Endothelial cell of umbilical vein (primary cell): ENCODE measurements at regions not wholly inside any gene's neighbourhood (a gene's known extent, or its start where the extent isn't known, plus 50 kb on each side); places are given as distances from the start of the nearest gene placed in this dataset.

ENCODE experiments used
- BruUV-seq: library from RNA; stranded (reverse); fragments of 400-500 nt; replicated peaks from 2 replicates; lab custom pipeline; 2021; lab: Mats Ljungman, UMichigan
- CTCF ChIA-PET: fragments of 300-600, 350-600 bp; sonication (Branson Sonifier 250); formaldehyde crosslinking; loops from one replicate; lab custom pipeline; 2021; ENCODE audit warnings: antibody characterized with exemption, inconsistent platforms; lab: Charles Lee
- POLR2A ChIA-PET: fragments of 300-600, 350-600 bp; sonication (Branson Sonifier 250); formaldehyde crosslinking; loops from one replicate; lab custom pipeline; 2021; ENCODE audit warnings: antibody characterized with exemption, inconsistent platforms; lab: Charles Lee
- DNase-seq: peaks from one replicate; pipeline ENCODE4 v3.0.0-alpha.2; 2011; ENCODE audit warnings: low read depth, low spot score
- FAIRE-seq: peaks from 2 replicates; lab custom pipeline; 2011; peaks lifted over from hg19 to GRCh38; lab: Jason Lieb, UNC
- H2AFZ ChIP-seq: 2 replicates; pipeline ENCODE4 v1.6.0; 2012; ENCODE audit warnings: low read depth, low read length, control low read depth, inconsistent platforms
- H3K27ac ChIP-seq: 2 replicates; pipeline ENCODE4 v1.5.1; 2011; ENCODE audit warnings: low read depth, mild to moderate bottlenecking, control low read depth, low read length, moderate library complexity; ENCODE audit not compliant: insufficient read depth
- H3K27me3 ChIP-seq, 2 experiments: 2 replicates each; pipeline versions ENCODE4 v1.6.0 to v1.6.1; 2011; ENCODE audit warnings: low read length in 2 of 2, mixed read lengths in 1 of 2; ENCODE audit not compliant: control insufficient read depth in 2 of 2, insufficient read depth in 2 of 2
- H3K36me3 ChIP-seq, 2 experiments: 2 replicates in 1 of 2; 3 replicates in 1 of 2; pipeline ENCODE4 v1.5.1; 2011; ENCODE audit warnings: low read length in 2 of 2, mild to moderate bottlenecking in 1 of 2, moderate library complexity in 1 of 2; ENCODE audit not compliant: control insufficient read depth in 2 of 2, insufficient read depth in 2 of 2; ENCODE audit errors: extremely low read depth in 1 of 2
- H3K4me1 ChIP-seq: 3 replicates; pipeline ENCODE4 v1.5.1; 2011; ENCODE audit warnings: mild to moderate bottlenecking, low read length; ENCODE audit not compliant: control insufficient read depth, insufficient read depth; ENCODE audit errors: extremely low read depth
- H3K4me2 ChIP-seq: 2 replicates; pipeline ENCODE4 v1.6.1; 2011; ENCODE audit warnings: low read length, control low read depth, mixed read lengths; ENCODE audit not compliant: insufficient read depth
- H3K4me3 ChIP-seq, 3 experiments: fragments of 200-600 bp in 1 of 3; sonication (generic), shearing (Covaris generic) in 1 of 3; replicated peaks in 1 of 3; 2 replicates each; pipeline ENCODE4 v1.5.1; 2011 to 2016; ENCODE audit warnings: control low read depth in 3 of 3, low read length in 3 of 3, mild to moderate bottlenecking in 2 of 3, inconsistent platforms in 1 of 3, low read depth in 1 of 3, moderate library complexity in 1 of 3; ENCODE audit not compliant: insufficient read depth in 1 of 3
- H3K79me2 ChIP-seq: 2 replicates; pipeline ENCODE4 v1.6.0; 2012; ENCODE audit warnings: low read length, inconsistent platforms; ENCODE audit not compliant: control insufficient read depth, insufficient read depth
- H3K9ac ChIP-seq: replicated peaks from 2 replicates; pipeline ENCODE3; 2011; ENCODE audit warnings: low read length, control low read depth; ENCODE audit not compliant: insufficient read depth; ENCODE audit errors: extremely low read depth
- H3K9me1 ChIP-seq: replicated peaks from 3 replicates; pipeline ENCODE4 v1.6.0; 2011; ENCODE audit warnings: mild to moderate bottlenecking, low read length; ENCODE audit not compliant: control insufficient read depth, insufficient read depth; ENCODE audit errors: extremely low read depth
- H3K9me3 ChIP-seq: replicated peaks from 2 replicates; pipeline ENCODE4 v1.5.1; 2012; ENCODE audit warnings: low read length, inconsistent platforms; ENCODE audit not compliant: control insufficient read depth, insufficient read depth
- H4K20me1 ChIP-seq: replicated peaks from 2 replicates; pipeline ENCODE3; 2011; ENCODE audit warnings: mild to moderate bottlenecking, low read length; ENCODE audit not compliant: control insufficient read depth, insufficient read depth; ENCODE audit errors: extremely low read depth
- EZH2 ChIP-seq: IDR thresholded peaks from 2 replicates; pipeline ENCODE4 v1.6.1; 2012; ENCODE audit warnings: borderline replicate concordance, low read depth, mild to moderate bottlenecking, moderate library complexity, low read length, inconsistent platforms; ENCODE audit not compliant: severe bottlenecking
- FOS ChIP-seq: IDR thresholded peaks from 2 replicates; pipeline ENCODE4 v1.6.1; 2011; ENCODE audit warnings: mild to moderate bottlenecking, low read length, moderate library complexity, borderline replicate concordance; ENCODE audit not compliant: insufficient read depth
- GATA2 ChIP-seq: IDR thresholded peaks from 2 replicates; pipeline ENCODE4 v1.7.0; 2011; ENCODE audit warnings: low read depth, mild to moderate bottlenecking, moderate library complexity, mixed read lengths, low read length; ENCODE audit not compliant: insufficient read length, insufficient read depth
- JUN ChIP-seq: IDR thresholded peaks from 2 replicates; pipeline ENCODE4 v1.6.1; 2011; ENCODE audit warnings: borderline replicate concordance, low read depth; ENCODE audit not compliant: insufficient read length, insufficient read depth
- MYC ChIP-seq: IDR thresholded peaks from one replicate; pipeline ENCODE4 v1.6.1; 2011; ENCODE audit warnings: mild to moderate bottlenecking, low read depth, low read length
- POLR2A ChIP-seq: IDR thresholded peaks from 2 replicates; pipeline ENCODE4 v1.6.1; 2012; ENCODE audit warnings: low read depth, mild to moderate bottlenecking, control low read depth, low read length
- POLR2AphosphoS5 ChIP-seq: IDR thresholded peaks from 2 replicates; pipeline ENCODE4 v1.6.1; 2012; ENCODE audit warnings: low read depth, mild to moderate bottlenecking, control low read depth, low read length, moderate library complexity; ENCODE audit not compliant: insufficient read depth
- dilution Hi-C: fragments of 300-500 bp; cut with MboI; formaldehyde crosslinking; loops from one replicate; pipeline ENCODE4 v1.15.0; 2019; ENCODE audit warnings: low sequenced_read_pairs; ENCODE audit not compliant: extremely low pct_ligation_motif_present
- intact Hi-C: fragments of 100-400 bp; cut with micrococcal nuclease; formaldehyde crosslinking; loops from one replicate; pipeline ENCODE4 v1.10.0; 2022
- TF ChIP-seq, protein P1 (sequence below), 2 donors: IDR thresholded peaks; 1 replicate in 1 of 2; 2 replicates in 1 of 2; pipeline ENCODE4 v1.5.1; 2011; ENCODE audit warnings: low read length in 2 of 2, mild to moderate bottlenecking in 2 of 2, moderate library complexity in 2 of 2, control low read depth in 1 of 2, inconsistent platforms in 1 of 2, low read depth in 1 of 2; ENCODE audit not compliant: insufficient read depth in 1 of 2; ENCODE audit errors: extremely low read depth in 1 of 2
- TF ChIP-seq, protein P2 (sequence below): IDR thresholded peaks from 2 replicates; pipeline ENCODE4 v1.6.1; 2011; ENCODE audit not compliant: insufficient read depth, insufficient read length

DNA sequence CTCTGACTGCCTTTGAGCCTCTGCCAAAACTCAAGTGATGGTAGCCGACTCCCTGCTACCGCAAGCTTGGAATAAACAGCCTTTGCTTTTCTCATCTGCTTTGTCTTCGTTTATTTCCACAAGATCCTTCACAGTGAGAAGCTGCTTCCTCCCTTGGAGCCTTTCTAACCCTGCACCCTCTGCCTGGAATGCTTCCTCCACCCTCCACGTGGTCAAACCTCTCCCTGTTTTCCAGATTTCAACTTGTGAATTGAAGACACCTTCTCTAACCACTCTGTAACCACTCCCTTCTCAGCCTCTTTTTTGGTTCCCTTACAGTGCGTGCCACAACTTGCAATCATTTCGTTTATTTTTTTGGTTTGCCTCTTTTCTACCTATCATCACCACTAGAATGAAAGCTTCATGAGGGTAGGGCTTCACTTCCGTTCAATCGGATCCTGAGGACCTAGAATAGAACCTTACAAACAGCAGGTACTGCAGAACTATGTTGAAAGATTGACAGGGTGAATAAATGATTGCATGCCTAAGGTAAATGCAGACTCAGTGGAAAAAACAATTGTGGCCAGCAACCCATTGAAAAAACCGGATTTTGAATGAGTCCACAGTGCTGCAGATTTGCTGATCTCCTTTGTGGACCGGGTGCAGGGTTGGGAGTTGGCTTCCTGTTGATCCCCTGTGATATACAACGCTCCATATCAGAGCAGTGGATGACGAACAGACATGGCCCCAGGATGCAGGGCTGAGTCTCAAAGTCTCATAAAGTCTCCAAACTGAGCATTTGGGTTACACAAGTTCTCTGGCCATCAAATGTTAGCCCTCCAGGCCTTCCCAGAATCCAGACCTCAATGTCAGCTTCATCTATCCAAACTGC lies 51.0 kb upstream of the HIVEP1 start:
- FAIRE-seq = no peak
- H3K4me1 ChIP-seq = no peaks in the 10 kb centered on the region
- POLR2A ChIA-PET = interaction anchor here (0.7 kb wide), 1 partner anchor 13 kb away, joined by 3 read pairs; no protein-coding TSS in a partner anchor
- no TSS peak for BruUV-seq
- no peaks in the 10 kb centered on the region for H3K27me3 ChIP-seq
- DNase-seq = no peak
- H2AFZ ChIP-seq = no peak overlapping the region
- dilution Hi-C loops (no loop called here), intact Hi-C loops (no loop called here)
- no peaks in the 10 kb centered on the region for H3K9me1 ChIP-seq
- no peaks in the 10 kb centered on the region for H4K20me1 ChIP-seq
- CTCF ChIA-PET = no interaction called here
- no peaks in the 10 kb centered on the region for H3K79me2 ChIP-seq
- H3K4me2 ChIP-seq = no peak overlapping the region
- TF ChIP-seq FOS = no peak
- no peak for TF ChIP-seq MYC
- no peak for TF ChIP-seq GATA2
- no peak for TF ChIP-seq EZH2
- TF ChIP-seq, protein P1, sequence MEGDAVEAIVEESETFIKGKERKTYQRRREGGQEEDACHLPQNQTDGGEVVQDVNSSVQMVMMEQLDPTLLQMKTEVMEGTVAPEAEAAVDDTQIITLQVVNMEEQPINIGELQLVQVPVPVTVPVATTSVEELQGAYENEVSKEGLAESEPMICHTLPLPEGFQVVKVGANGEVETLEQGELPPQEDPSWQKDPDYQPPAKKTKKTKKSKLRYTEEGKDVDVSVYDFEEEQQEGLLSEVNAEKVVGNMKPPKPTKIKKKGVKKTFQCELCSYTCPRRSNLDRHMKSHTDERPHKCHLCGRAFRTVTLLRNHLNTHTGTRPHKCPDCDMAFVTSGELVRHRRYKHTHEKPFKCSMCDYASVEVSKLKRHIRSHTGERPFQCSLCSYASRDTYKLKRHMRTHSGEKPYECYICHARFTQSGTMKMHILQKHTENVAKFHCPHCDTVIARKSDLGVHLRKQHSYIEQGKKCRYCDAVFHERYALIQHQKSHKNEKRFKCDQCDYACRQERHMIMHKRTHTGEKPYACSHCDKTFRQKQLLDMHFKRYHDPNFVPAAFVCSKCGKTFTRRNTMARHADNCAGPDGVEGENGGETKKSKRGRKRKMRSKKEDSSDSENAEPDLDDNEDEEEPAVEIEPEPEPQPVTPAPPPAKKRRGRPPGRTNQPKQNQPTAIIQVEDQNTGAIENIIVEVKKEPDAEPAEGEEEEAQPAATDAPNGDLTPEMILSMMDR (IDR thresholded peaks at IDR 0.05; ENCODE audit: extremely low read depth in 1 of 2, insufficient read depth in 1 of 2, low read depth in 1 of 2, low read length in 2 of 2) = no peak
- TF ChIP-seq, protein P2, sequence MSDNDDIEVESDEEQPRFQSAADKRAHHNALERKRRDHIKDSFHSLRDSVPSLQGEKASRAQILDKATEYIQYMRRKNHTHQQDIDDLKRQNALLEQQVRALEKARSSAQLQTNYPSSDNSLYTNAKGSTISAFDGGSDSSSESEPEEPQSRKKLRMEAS = no peak
- no peak for TF ChIP-seq POLR2A
- no peak for TF ChIP-seq POLR2AphosphoS5
- no peak for TF ChIP-seq JUN
- no peaks in the 10 kb centered on the region for H3K9me3 ChIP-seq
- H3K27ac ChIP-seq = no peak overlapping the region
- H3K9ac ChIP-seq = no peak overlapping the region
- H3K4me3 ChIP-seq = no peak overlapping the region
- H3K36me3 ChIP-seq = no peaks in the 10 kb centered on the region
